Esophagus squamous epithelium (tissue), 4 donors: ENCODE measurements at regions not wholly inside any gene's neighbourhood (a gene's known extent, or its start where the extent isn't known, plus 50 kb on each side); places are given as distances from the start of the nearest gene placed in this dataset.

Experiments
- CTCF ChIP-seq, 6 experiments: fragments of 450-650 bp in 4 of 6; fragments of 200-600 bp in 2 of 6; sonication (generic) in 2 of 6; IDR thresholded peaks; one replicate each; pipeline ENCODE4 v1.5.1; 2016 to 2019; ENCODE audit warnings: antibody characterized with exemption in 6 of 6, mild to moderate bottlenecking in 4 of 6, moderate library complexity in 4 of 6
- POLR2A ChIP-seq, 4 donors: fragments of 450-650 bp; IDR thresholded peaks; one replicate each; pipeline ENCODE4 v1.6.1; 2017; ENCODE audit warnings: antibody characterized with exemption in 4 of 4, mild to moderate bottlenecking in 4 of 4, moderate library complexity in 3 of 4

GRCh38 chr14:97943619-97944018, 1146.4 kb downstream of the VRK1 start:
- no peak for TF ChIP-seq CTCF (IDR thresholded peaks at IDR 0.05)
- TF ChIP-seq POLR2A (IDR thresholded peaks at IDR 0.05), result no peak
